SH-SY5Y (cell line): ENCODE measurements at regions not wholly inside any gene's neighbourhood (a gene's known extent, or its start where the extent isn't known, plus 50 kb on each side); places are given as distances from the start of the nearest gene placed in this dataset.

Experiments
- GATA2 ChIP-seq: IDR thresholded peaks from 2 replicates; pipeline ENCODE4 v1.6.1; 2011; ENCODE audit warnings: mild to moderate bottlenecking, low read depth, low read length
- GATA3 ChIP-seq: IDR thresholded peaks from 2 replicates; pipeline ENCODE4 v1.6.1; 2011; ENCODE audit warnings: low read depth, mild to moderate bottlenecking, low read length, moderate library complexity

DNA sequence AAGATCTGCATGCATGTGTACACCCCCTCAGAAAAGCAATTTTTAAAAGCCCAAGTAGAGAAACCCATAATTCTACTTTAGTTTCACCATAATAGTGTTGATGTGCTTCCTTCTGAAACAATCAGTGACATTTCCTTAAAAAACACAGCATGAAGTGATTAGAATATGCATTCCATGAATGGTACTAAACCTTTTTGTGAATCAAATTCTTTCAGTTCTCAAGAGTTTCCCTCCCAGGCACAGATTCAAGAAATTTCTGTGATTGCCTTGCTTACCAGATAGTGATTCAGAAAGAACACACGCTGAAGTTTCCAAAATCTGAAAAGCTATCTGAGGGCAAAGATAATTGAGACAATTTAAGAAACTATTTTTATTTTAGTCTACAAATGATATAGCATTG lies 136.4 kb upstream of the ADGRL2 start:
- TF ChIP-seq GATA2 (no peak), GATA3 (no peak)
